ENCODE measurements at regions not wholly inside any gene's neighbourhood (a gene's known extent, or its start where the extent isn't known, plus 50 kb on each side); places are given as distances from the start of the nearest gene placed in this dataset.

DNA sequence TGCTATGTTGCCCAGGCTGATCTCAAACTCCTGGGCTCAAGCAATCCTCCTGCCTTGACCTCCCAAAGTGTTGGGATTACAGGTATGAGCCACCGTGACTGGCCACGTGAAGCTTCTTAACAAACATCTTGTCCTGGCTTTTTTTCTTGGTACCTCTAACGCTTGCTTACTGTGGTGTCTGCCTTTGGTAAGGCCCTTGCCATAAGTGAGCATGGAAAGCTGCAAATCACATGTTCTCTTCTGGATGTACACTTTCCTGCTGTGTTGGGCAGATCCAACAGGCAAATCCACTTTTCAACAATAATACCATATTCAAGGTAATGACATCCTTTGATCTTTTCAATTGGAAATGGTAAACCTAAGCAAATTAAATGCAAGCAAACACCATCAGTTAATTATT is 54.6 kb downstream of the ARF6 start:
- TF ChIP-seq, protein P1, sequence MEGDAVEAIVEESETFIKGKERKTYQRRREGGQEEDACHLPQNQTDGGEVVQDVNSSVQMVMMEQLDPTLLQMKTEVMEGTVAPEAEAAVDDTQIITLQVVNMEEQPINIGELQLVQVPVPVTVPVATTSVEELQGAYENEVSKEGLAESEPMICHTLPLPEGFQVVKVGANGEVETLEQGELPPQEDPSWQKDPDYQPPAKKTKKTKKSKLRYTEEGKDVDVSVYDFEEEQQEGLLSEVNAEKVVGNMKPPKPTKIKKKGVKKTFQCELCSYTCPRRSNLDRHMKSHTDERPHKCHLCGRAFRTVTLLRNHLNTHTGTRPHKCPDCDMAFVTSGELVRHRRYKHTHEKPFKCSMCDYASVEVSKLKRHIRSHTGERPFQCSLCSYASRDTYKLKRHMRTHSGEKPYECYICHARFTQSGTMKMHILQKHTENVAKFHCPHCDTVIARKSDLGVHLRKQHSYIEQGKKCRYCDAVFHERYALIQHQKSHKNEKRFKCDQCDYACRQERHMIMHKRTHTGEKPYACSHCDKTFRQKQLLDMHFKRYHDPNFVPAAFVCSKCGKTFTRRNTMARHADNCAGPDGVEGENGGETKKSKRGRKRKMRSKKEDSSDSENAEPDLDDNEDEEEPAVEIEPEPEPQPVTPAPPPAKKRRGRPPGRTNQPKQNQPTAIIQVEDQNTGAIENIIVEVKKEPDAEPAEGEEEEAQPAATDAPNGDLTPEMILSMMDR (IDR thresholded peaks at IDR 0.05; ENCODE audit: low read length): no peak
- no peak for TF ChIP-seq EZH2 (IDR thresholded peaks at IDR 0.05; ENCODE audit: borderline replicate concordance, low read length)
